NT2/D1 (cell line): ENCODE measurements at regions not wholly inside any gene's neighbourhood (a gene's known extent, or its start where the extent isn't known, plus 50 kb on each side); places are given as distances from the start of the nearest gene placed in this dataset.

Experiments
- SUZ12 ChIP-seq: IDR thresholded peaks from 2 replicates; pipeline ENCODE4 v1.6.1; 2011; ENCODE audit not compliant: insufficient read length, insufficient read depth; ENCODE audit errors: extremely low read depth
- YY1 ChIP-seq: IDR thresholded peaks from 2 replicates; pipeline ENCODE4 v1.6.1; 2011; ENCODE audit not compliant: insufficient read length, insufficient read depth
- ZNF274 ChIP-seq: IDR thresholded peaks from 2 replicates; pipeline ENCODE4 v1.6.1; 2011; ENCODE audit warnings: mild to moderate bottlenecking, low read depth, low read length

- TF ChIP-seq SUZ12 (no peak), YY1 (no peak), ZNF274 (no peak)
These were observed 336.7 kb downstream of the DUSP10 start for GRCh38 chr1:221405146-221405545.
